ENCODE measurements at regions not wholly inside any gene's neighbourhood (a gene's known extent, or its start where the extent isn't known, plus 50 kb on each side); places are given as distances from the start of the nearest gene placed in this dataset.

GRCh38 chr4:38360201-38360600 lies 303.8 kb upstream of the KLF3 start:
- H3K9me3 ChIP-seq = peaks cover 0 to under 1% (median 0%) of the 10 kb centered on the region in 11 donors
- no peak for DNase-seq
- no peak overlapping the region for H3K27ac ChIP-seq
- no peaks in the 10 kb centered on the region for H3K27me3 ChIP-seq
- H3K36me3 ChIP-seq = no peaks in the 10 kb centered on the region
- WGBS, 2 donors = 77 to 84% methylated on average over 1 of the region's 1 CpG
- intact Hi-C loops (cut with DNase I) = no loop called here
- TF ChIP-seq, protein P1, sequence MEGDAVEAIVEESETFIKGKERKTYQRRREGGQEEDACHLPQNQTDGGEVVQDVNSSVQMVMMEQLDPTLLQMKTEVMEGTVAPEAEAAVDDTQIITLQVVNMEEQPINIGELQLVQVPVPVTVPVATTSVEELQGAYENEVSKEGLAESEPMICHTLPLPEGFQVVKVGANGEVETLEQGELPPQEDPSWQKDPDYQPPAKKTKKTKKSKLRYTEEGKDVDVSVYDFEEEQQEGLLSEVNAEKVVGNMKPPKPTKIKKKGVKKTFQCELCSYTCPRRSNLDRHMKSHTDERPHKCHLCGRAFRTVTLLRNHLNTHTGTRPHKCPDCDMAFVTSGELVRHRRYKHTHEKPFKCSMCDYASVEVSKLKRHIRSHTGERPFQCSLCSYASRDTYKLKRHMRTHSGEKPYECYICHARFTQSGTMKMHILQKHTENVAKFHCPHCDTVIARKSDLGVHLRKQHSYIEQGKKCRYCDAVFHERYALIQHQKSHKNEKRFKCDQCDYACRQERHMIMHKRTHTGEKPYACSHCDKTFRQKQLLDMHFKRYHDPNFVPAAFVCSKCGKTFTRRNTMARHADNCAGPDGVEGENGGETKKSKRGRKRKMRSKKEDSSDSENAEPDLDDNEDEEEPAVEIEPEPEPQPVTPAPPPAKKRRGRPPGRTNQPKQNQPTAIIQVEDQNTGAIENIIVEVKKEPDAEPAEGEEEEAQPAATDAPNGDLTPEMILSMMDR (IDR thresholded peaks at IDR 0.05) = no peak
- no peak overlapping the region for H3K4me3 ChIP-seq
- peaks cover 0 to under 1% (median 0%) of the 10 kb centered on the region in 9 donors for H3K4me1 ChIP-seq
- ATAC-seq = no peak

- DNase-seq (no peak), ATAC-seq (no peak)
- Histone ChIP-seq H3K27me3 (no peaks in the 10 kb centered on the region), H3K36me3 (no peaks in the 10 kb centered on the region), H3K27ac (no peak overlapping the region), H3K4me3 (no peak overlapping the region), H3K4me1 (peaks cover 0 to 17% (median 12%) of the 10 kb centered on the region in 9 donors), H3K9me3 (no peaks in the 10 kb centered on the region)
- 82 to 83% methylated on average over 3 of the region's 3 CpGs for WGBS, 2 donors
- intact Hi-C loops (cut with DNase I) = no loop called here
- TF ChIP-seq, protein P1 (IDR thresholded peaks at IDR 0.05) = no peak
Measured at GRCh38 chr4:38364383-38364963, 299.5 kb upstream of the KLF3 start.

DNA sequence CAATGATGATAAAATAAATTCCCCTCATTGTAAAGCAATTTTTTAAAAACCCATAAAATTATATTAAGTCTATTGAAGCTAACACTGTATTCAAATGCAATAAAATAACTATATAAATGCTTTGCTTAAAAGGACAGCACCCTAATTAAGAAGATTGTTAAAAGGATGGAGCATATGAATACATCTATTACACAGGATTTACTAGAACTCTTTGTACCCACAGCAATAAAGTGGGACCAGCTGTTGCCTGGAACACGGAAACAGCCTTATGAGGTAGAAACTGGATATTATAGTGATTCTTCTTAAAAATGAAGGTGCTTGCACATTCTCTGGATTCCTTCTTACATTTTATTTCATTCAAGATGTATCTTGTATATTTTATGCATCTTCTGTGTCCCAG lies 298.7 kb upstream of the KLF3 start:
- Histone ChIP-seq H3K27me3 (no peaks in the 10 kb centered on the region), H3K27ac (peak overlapping the region in 1 of 10 donors; percentile 37), H3K4me1 (peaks cover 0 to 17% (median 12%) of the 10 kb centered on the region in 9 donors), H3K9me3 (no peaks in the 10 kb centered on the region), H3K4me3 (no peak overlapping the region), H3K36me3 (no peaks in the 10 kb centered on the region)
- intact Hi-C loops (cut with DNase I) = loop anchor here in 1 of 10 donors (5.0 kb wide), 1 partner anchor 43 kb away; no protein-coding TSS in a partner anchor
- TF ChIP-seq, protein P1 (IDR thresholded peaks at IDR 0.05) = no peak
- DNase-seq (no peak), ATAC-seq (peak in 1 of 8 donors; percentile 46)
- 81 to 92% methylated on average over 1 of the region's 1 CpG for WGBS, 2 donors

GRCh38 chr4:38365748-38366310 lies 298.2 kb upstream of the KLF3 start:
- peaks cover 0 to 17% (median 12%) of the 10 kb centered on the region in 9 donors for H3K4me1 ChIP-seq
- intact Hi-C loops (cut with DNase I) = loop anchor here in 1 of 10 donors (5.0 kb wide), 1 partner anchor 44 kb away; no protein-coding TSS in a partner anchor
- peak in 1 of 8 donors; percentile 5 for ATAC-seq
- no peaks in the 10 kb centered on the region for H3K27me3 ChIP-seq
- H3K9me3 ChIP-seq = no peaks in the 10 kb centered on the region
- TF ChIP-seq, protein P1 (IDR thresholded peaks at IDR 0.05) = no peak
- WGBS, 2 donors = 61 to 62% methylated on average over 8 of the region's 8 CpGs
- no peak overlapping the region for H3K4me3 ChIP-seq
- DNase-seq = no peak
- peak overlapping the region in 6 of 10 donors; percentile 2 to 37 (median 12) for H3K27ac ChIP-seq
- no peaks in the 10 kb centered on the region for H3K36me3 ChIP-seq

Measured in heart right ventricle (tissue), 16 donors.